ENCODE measurements at regions not wholly inside any gene's neighbourhood (a gene's known extent, or its start where the extent isn't known, plus 50 kb on each side); places are given as distances from the start of the nearest gene placed in this dataset.
"Not testable (repeated sequence)": the region's sequence is repeated elsewhere in the genome, so short reads cannot be mapped to it uniquely, and the experiment has no call there.

- DNase-seq = no peak
Observed at GRCh38 chr6:47180633-47181032, 129.1 kb downstream of the TNFRSF21 start.

GRCh38 chr6:47179286-47179685 is 130.4 kb downstream of the TNFRSF21 start:
- no peak for DNase-seq

- DNase-seq = no peak
Observed at GRCh38 chr6:47175656-47176055, 133.5 kb upstream of the ADGRF1 start.

GRCh38 chr6:47174502-47175023 is 132.4 kb upstream of the ADGRF1 start:
- no peak for DNase-seq

GRCh38 chr6:47174063-47174462 is 131.9 kb upstream of the ADGRF1 start:
- not testable (repeated sequence) for DNase-seq

GRCh38 chr6:47173145-47173544 is 131.0 kb upstream of the ADGRF1 start:
- DNase-seq = not testable (repeated sequence)

GRCh38 chr6:47170617-47170947 is 128.4 kb upstream of the ADGRF1 start:
- DNase-seq = no peak

- DNase-seq = no peak
Observed at GRCh38 chr6:47169785-47170616, 127.9 kb upstream of the ADGRF1 start.

GRCh38 chr6:47168180-47168579 is 126.0 kb upstream of the ADGRF1 start:
- DNase-seq = peak; percentile 44

- DNase-seq = no peak
Observed at GRCh38 chr6:47165918-47166317, 123.8 kb upstream of the ADGRF1 start.

GRCh38 chr6:47164877-47165276 is 122.7 kb upstream of the ADGRF1 start:
- no peak for DNase-seq

- no peak for DNase-seq
Observed at GRCh38 chr6:47163536-47163935, 121.4 kb upstream of the ADGRF1 start.

- DNase-seq = no peak
Observed at GRCh38 chr6:47162793-47163192, 120.7 kb upstream of the ADGRF1 start.

GRCh38 chr6:47162231-47162630 is 120.1 kb upstream of the ADGRF1 start:
- DNase-seq = no peak

GRCh38 chr6:47161176-47161687 is 119.1 kb upstream of the ADGRF1 start:
- peak; percentile 27 for DNase-seq

- DNase-seq = peak; percentile 43
Observed at GRCh38 chr6:47160702-47161101, 118.6 kb upstream of the ADGRF1 start.

- no peak for DNase-seq
Observed at GRCh38 chr6:47159763-47160162, 117.6 kb upstream of the ADGRF1 start.

GRCh38 chr6:47157653-47158219 is 115.6 kb upstream of the ADGRF1 start:
- DNase-seq = no peak

GRCh38 chr6:47157063-47157462 is 114.9 kb upstream of the ADGRF1 start:
- DNase-seq = no peak

GRCh38 chr6:47156196-47156595 is 114.1 kb upstream of the ADGRF1 start:
- DNase-seq = no peak

GRCh38 chr6:47153404-47153755 is 111.2 kb upstream of the ADGRF1 start:
- DNase-seq = no peak

- DNase-seq = no peak
Observed at GRCh38 chr6:47152666-47153403, 110.7 kb upstream of the ADGRF1 start.

GRCh38 chr6:47151232-47151898 is 109.2 kb upstream of the ADGRF1 start:
- DNase-seq = no peak
